ENCODE measurements at regions not wholly inside any gene's neighbourhood (a gene's known extent, or its start where the extent isn't known, plus 50 kb on each side); places are given as distances from the start of the nearest gene placed in this dataset.

DNA sequence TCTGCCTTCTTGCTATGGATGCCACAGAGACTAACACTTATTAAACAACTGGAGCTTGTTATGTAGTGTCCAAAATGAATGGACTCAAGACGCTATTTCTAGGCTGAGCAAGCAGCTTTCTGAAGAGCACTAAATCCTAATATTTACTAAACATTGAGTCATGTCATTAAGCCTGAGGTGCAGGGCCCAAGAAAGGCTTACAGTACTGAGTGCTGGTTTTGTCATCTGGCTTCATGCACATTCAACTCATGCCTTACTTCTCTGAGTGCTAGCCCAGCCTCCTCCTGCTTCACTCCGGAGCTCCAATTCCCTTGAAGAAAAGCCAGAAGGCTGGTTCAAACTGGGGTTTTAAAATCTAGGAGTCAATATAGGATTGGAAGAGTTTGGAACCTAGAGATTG is 363.3 kb upstream of the CDH5 start:
- Histone ChIP-seq H3K4me2 (ENCODE audit: extremely low read depth, insufficient read depth, low read length) (no peak overlapping the region), H4K20me1 (ENCODE audit: control insufficient read depth, extremely low read depth, insufficient read depth, low read length) (no peaks in the 10 kb centered on the region), H3K9me3 (ENCODE audit: control insufficient read depth, insufficient read depth, low read depth, low read length) (no peaks in the 10 kb centered on the region), H3K9ac (ENCODE audit: insufficient read depth, low read length) (no peak overlapping the region), H3K27ac (ENCODE audit: insufficient read depth, low read length) (no peak overlapping the region), H3K4me1 (ENCODE audit: control insufficient read depth, extremely low read depth, insufficient read depth, low read length) (peaks cover 5% of the 10 kb centered on the region), H3K4me3 (replicated peaks in 1 of 4; ENCODE audit: control extremely low read depth in 1 of 4, insufficient read depth in 1 of 4, low read depth in 3 of 4, low read length in 4 of 4) (no peak overlapping the region), H2AFZ (ENCODE audit: low read length) (no peak overlapping the region), H3K27me3 (ENCODE audit: control insufficient read depth, insufficient read depth, low read length) (no peaks in the 10 kb centered on the region), H3K79me2 (ENCODE audit: control insufficient read depth, insufficient read depth, low read length) (no peaks in the 10 kb centered on the region), H3K36me3 (ENCODE audit: control insufficient read depth, insufficient read depth, low read length) (no peaks in the 10 kb centered on the region)
- peak in 1 of 2 donors; percentile 21 for DNase-seq (ENCODE audit: low read depth in 2 of 2)
- TF ChIP-seq EZH2 (IDR thresholded peaks at IDR 0.05; ENCODE audit: low read length, missing control alignments): no peak
- TF ChIP-seq, protein P1, sequence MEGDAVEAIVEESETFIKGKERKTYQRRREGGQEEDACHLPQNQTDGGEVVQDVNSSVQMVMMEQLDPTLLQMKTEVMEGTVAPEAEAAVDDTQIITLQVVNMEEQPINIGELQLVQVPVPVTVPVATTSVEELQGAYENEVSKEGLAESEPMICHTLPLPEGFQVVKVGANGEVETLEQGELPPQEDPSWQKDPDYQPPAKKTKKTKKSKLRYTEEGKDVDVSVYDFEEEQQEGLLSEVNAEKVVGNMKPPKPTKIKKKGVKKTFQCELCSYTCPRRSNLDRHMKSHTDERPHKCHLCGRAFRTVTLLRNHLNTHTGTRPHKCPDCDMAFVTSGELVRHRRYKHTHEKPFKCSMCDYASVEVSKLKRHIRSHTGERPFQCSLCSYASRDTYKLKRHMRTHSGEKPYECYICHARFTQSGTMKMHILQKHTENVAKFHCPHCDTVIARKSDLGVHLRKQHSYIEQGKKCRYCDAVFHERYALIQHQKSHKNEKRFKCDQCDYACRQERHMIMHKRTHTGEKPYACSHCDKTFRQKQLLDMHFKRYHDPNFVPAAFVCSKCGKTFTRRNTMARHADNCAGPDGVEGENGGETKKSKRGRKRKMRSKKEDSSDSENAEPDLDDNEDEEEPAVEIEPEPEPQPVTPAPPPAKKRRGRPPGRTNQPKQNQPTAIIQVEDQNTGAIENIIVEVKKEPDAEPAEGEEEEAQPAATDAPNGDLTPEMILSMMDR (conservative IDR thresholded peaks at IDR 0.05 in 1 of 2, IDR thresholded peaks at IDR 0.05 in 1 of 2; ENCODE audit: low read depth in 1 of 2, low read length in 2 of 2): no peak

DNA sequence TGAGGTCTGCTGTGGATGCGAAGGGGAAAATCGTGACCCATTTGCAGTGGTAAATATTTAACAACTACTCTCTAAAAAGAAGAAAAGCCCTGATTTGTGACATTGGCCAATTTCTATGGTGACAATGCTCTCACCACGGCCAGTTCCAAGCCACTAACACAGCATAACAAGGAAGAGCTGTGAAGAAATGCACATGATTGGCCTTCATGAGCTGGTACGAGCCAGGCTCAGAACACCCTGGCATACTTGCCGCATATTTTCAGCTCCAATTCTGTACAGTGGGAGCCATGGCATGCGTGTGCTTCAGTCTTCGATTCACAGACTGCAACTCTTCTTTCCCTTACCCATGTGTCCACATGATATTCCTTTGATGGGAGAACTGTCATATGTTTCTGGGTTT is 363.9 kb upstream of the CDH5 start:
- Histone ChIP-seq H3K4me1 (ENCODE audit: control insufficient read depth, extremely low read depth, insufficient read depth, low read length) (peaks cover 3% of the 10 kb centered on the region), H3K36me3 (ENCODE audit: control insufficient read depth, insufficient read depth, low read length) (no peaks in the 10 kb centered on the region), H3K79me2 (ENCODE audit: control insufficient read depth, insufficient read depth, low read length) (no peaks in the 10 kb centered on the region), H3K27me3 (ENCODE audit: control insufficient read depth, insufficient read depth, low read length) (no peaks in the 10 kb centered on the region), H2AFZ (ENCODE audit: low read length) (no peak overlapping the region), H3K4me3 (replicated peaks in 1 of 4; ENCODE audit: control extremely low read depth in 1 of 4, insufficient read depth in 1 of 4, low read depth in 3 of 4, low read length in 4 of 4) (no peak overlapping the region), H3K4me2 (ENCODE audit: extremely low read depth, insufficient read depth, low read length) (no peak overlapping the region), H3K9ac (ENCODE audit: insufficient read depth, low read length) (no peak overlapping the region), H3K27ac (ENCODE audit: insufficient read depth, low read length) (no peak overlapping the region), H4K20me1 (ENCODE audit: control insufficient read depth, extremely low read depth, insufficient read depth, low read length) (no peaks in the 10 kb centered on the region), H3K9me3 (ENCODE audit: control insufficient read depth, insufficient read depth, low read depth, low read length) (no peaks in the 10 kb centered on the region)
- no peak for DNase-seq (ENCODE audit: low read depth in 2 of 2)
- TF ChIP-seq EZH2 (IDR thresholded peaks at IDR 0.05; ENCODE audit: low read length, missing control alignments): no peak
- TF ChIP-seq, protein P1 (conservative IDR thresholded peaks at IDR 0.05 in 1 of 2, IDR thresholded peaks at IDR 0.05 in 1 of 2; ENCODE audit: low read depth in 1 of 2, low read length in 2 of 2): no peak

DNA sequence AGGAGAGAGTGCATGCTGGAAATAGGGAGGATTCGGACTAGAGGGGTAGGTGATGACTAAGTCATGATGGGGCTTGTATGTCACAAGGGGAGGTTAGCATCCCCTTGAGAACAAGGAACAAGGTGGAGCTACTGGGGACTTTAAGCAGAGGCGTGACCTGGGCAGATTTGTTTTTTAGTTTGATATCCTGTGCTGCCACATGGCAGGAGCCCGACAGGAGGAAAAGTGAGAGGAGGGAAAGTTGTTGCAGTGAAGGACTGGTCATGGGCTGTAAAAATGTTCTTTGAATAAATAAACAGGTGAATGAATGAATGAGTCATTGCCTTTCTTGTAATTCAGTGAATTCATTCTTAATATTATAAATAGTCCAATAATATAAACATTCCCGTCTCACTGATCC is 365.1 kb upstream of the CDH5 start:
- no peaks in the 10 kb centered on the region for H3K9me3 ChIP-seq (ENCODE audit: control insufficient read depth, insufficient read depth, low read depth, low read length)
- TF ChIP-seq EZH2 (IDR thresholded peaks at IDR 0.05; ENCODE audit: low read length, missing control alignments): no peak
- TF ChIP-seq, protein P1 (conservative IDR thresholded peaks at IDR 0.05 in 1 of 2, IDR thresholded peaks at IDR 0.05 in 1 of 2; ENCODE audit: low read depth in 1 of 2, low read length in 2 of 2): no peak

More for the DNA sequence above, 365.1 kb upstream of the CDH5 start:
- H3K4me2 ChIP-seq (ENCODE audit: extremely low read depth, insufficient read depth, low read length): no peak overlapping the region
- no peak overlapping the region for H3K27ac ChIP-seq (ENCODE audit: insufficient read depth, low read length)
- H3K27me3 ChIP-seq (ENCODE audit: control insufficient read depth, insufficient read depth, low read length): peaks cover 2% of the 10 kb centered on the region
- DNase-seq (ENCODE audit: low read depth in 2 of 2): peak; percentile 16 to 17
- H3K4me3 ChIP-seq (replicated peaks in 1 of 4; ENCODE audit: control extremely low read depth in 1 of 4, insufficient read depth in 1 of 4, low read depth in 3 of 4, low read length in 4 of 4): no peak overlapping the region
- no peak overlapping the region for H2AFZ ChIP-seq (ENCODE audit: low read length)
- H3K36me3 ChIP-seq (ENCODE audit: control insufficient read depth, insufficient read depth, low read length): no peaks in the 10 kb centered on the region
- H4K20me1 ChIP-seq (ENCODE audit: control insufficient read depth, extremely low read depth, insufficient read depth, low read length): no peaks in the 10 kb centered on the region
- no peaks in the 10 kb centered on the region for H3K79me2 ChIP-seq (ENCODE audit: control insufficient read depth, insufficient read depth, low read length)
- H3K9ac ChIP-seq (ENCODE audit: insufficient read depth, low read length): no peak overlapping the region
- no peaks in the 10 kb centered on the region for H3K4me1 ChIP-seq (ENCODE audit: control insufficient read depth, extremely low read depth, insufficient read depth, low read length)
